Heart left ventricle (tissue), 16 donors: ENCODE measurements at regions not wholly inside any gene's neighbourhood (a gene's known extent, or its start where the extent isn't known, plus 50 kb on each side); places are given as distances from the start of the nearest gene placed in this dataset.

Experiments used
- ATAC-seq, 4 donors: fragments of 200-7000 bp; cut with Tn5 transposase; one replicate each; pipeline ENCODE4 v1.9.1; 2020 to 2022; ENCODE audit warnings: moderate library complexity in 4 of 4, mild to moderate bottlenecking in 3 of 4, moderate number of reproducible peaks in 1 of 4
- DNase-seq, 5 donors: peaks; one replicate each; pipeline ENCODE4 v3.0.0-alpha.2; 2020
- H3K27ac ChIP-seq, 12 donors: fragments of 200-600 bp; sonication (generic) in 4 of 12; one replicate each; pipeline versions ENCODE4 v1.5.0 to v1.8.0; 2016 to 2022; ENCODE audit warnings: mild to moderate bottlenecking in 2 of 12
- H3K27me3 ChIP-seq, 9 donors: fragments of 200-600 bp; sonication (generic) in 2 of 9; one replicate each; pipeline versions ENCODE4 v1.5.1 to v1.8.0; 2016 to 2022; ENCODE audit warnings: mild to moderate bottlenecking in 3 of 9
- H3K36me3 ChIP-seq, 9 donors: fragments of 200-600 bp; sonication (generic) in 2 of 9; one replicate each; pipeline versions ENCODE4 v1.5.0 to v1.8.0; 2018 to 2022; ENCODE audit warnings: mild to moderate bottlenecking in 2 of 9
- H3K4me1 ChIP-seq, 12 donors: fragments of 200-600 bp; sonication (generic) in 4 of 12; one replicate each; pipeline versions ENCODE4 v1.5.0 to v1.8.0; 2016 to 2022; ENCODE audit warnings: mild to moderate bottlenecking in 3 of 12
- H3K4me3 ChIP-seq, 12 donors: fragments of 200-600 bp; sonication (generic) in 4 of 12; one replicate each; pipeline versions ENCODE4 v1.5.0 to v1.8.0; 2017 to 2022; ENCODE audit warnings: mild to moderate bottlenecking in 9 of 12, moderate library complexity in 4 of 12
- H3K9me3 ChIP-seq, 12 donors: fragments of 200-600 bp; sonication (generic) in 4 of 12; one replicate each; pipeline versions ENCODE4 v1.5.0 to v1.8.0; 2016 to 2022; ENCODE audit warnings: mild to moderate bottlenecking in 1 of 12
- POLR2A ChIP-seq, 2 donors: fragments of 450-650 bp; IDR thresholded peaks; one replicate each; pipeline ENCODE4 v1.6.1; 2017; ENCODE audit warnings: antibody characterized with exemption in 2 of 2, mild to moderate bottlenecking in 2 of 2, moderate library complexity in 2 of 2
- WGBS, 4 donors: extraction: QIAGEN DNeasy Blood & Tissue Kit in 2 of 4; methylation state at CpG; one replicate each; pipeline versions ENCODE4 v1.1.5 to v1.1.7; 2013 to 2018; 5-methylcytosine and 5-hydroxymethylcytosine counted together
- intact Hi-C, 10 donors: fragments of 100-400 bp; cut with DNase I; formaldehyde crosslinking; loops; one replicate each; pipeline versions ENCODE4 v1.11.1 to v1.14.2; 2022
- TF ChIP-seq, protein P1 (sequence below), 12 donors: fragments of 200-600 bp; sonication (generic) in 4 of 12; IDR thresholded peaks; one replicate each; pipeline versions ENCODE4 v1.5.0 to v1.8.0; 2018 to 2022; ENCODE audit warnings: antibody characterized with exemption in 12 of 12, mild to moderate bottlenecking in 5 of 12
- donor health status: ischemic (EF 13 %, LVEDD 7.1; RV severe dilation, severe dysfunction).
- donor health status: healthy with polysubstance abuse.
- donor health status: DM: no; HTN: yes; CAD: no.
- donor health status: DM: no; HTN: no; CAD: no.
- donor health status: ischemic (EF 25% LVEDD 6.9; RV normal size, moderate dysfunction).
- donor health status: ischemic (EF 25% LVEDD 5.7; RV mildly dilated, moderate dysfunction).
- donor health status: healthy.
- donor health status: DM: yes; HTN: yes; CAD: no.
- donor health status: ischemic (EF 35%, LVEDD 5.7; RV mildly dilated, moderate dysfunction).
- donor health status: nonischemic (EF 11% LVEDD 7.7; RV severe dilation, severe dysfunction).
- donor health status: DM: yes; HTN: yes; CAD: no.
- donor health status: PGD.
- donor health status: ischemic (EF 29% LVEDD 5.4; RV normal size, mild dysfunction).
- donor health status: nonischemic (EF 23%, LVEDD 6.1; RV moderate dilation, normal function).

DNA sequence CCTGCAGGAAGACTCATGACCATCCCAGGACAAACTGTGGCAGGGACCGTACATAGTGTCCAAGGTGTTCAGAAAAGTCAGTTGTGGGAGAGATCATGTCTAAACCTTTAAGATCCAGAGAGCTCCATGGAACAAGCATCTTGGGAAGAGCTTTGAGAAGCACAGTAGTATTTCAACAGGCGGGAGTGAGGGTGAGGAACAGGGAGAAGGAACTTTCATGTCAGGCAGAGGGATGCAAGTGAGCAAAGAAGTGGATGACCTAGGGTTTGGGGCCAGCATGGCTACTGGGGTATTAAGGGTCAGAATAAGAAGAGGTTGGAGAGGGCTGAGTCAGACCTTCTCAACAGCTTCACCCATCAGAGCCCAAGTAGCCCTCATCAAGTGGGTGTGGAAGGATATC, 147.9 kb upstream of the ETV3 start:
- Histone ChIP-seq H3K4me1 (no peaks in the 10 kb centered on the region), H3K4me3 (no peak overlapping the region), H3K36me3 (no peaks in the 10 kb centered on the region), H3K9me3 (no peaks in the 10 kb centered on the region), H3K27ac (no peak overlapping the region), H3K27me3 (peaks cover 0 to 21% (median 0%) of the 10 kb centered on the region in 9 donors)
- TF ChIP-seq, protein P1, sequence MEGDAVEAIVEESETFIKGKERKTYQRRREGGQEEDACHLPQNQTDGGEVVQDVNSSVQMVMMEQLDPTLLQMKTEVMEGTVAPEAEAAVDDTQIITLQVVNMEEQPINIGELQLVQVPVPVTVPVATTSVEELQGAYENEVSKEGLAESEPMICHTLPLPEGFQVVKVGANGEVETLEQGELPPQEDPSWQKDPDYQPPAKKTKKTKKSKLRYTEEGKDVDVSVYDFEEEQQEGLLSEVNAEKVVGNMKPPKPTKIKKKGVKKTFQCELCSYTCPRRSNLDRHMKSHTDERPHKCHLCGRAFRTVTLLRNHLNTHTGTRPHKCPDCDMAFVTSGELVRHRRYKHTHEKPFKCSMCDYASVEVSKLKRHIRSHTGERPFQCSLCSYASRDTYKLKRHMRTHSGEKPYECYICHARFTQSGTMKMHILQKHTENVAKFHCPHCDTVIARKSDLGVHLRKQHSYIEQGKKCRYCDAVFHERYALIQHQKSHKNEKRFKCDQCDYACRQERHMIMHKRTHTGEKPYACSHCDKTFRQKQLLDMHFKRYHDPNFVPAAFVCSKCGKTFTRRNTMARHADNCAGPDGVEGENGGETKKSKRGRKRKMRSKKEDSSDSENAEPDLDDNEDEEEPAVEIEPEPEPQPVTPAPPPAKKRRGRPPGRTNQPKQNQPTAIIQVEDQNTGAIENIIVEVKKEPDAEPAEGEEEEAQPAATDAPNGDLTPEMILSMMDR (IDR thresholded peaks at IDR 0.05), result no peak
- no peak for TF ChIP-seq POLR2A (IDR thresholded peaks at IDR 0.05)
- intact Hi-C loops, result no loop called here
- no peak for DNase-seq
- WGBS, 4 donors, result 84 to 88% (median 87%) methylated on average over 2 of the region's 2 CpGs
- no peak for ATAC-seq

DNA sequence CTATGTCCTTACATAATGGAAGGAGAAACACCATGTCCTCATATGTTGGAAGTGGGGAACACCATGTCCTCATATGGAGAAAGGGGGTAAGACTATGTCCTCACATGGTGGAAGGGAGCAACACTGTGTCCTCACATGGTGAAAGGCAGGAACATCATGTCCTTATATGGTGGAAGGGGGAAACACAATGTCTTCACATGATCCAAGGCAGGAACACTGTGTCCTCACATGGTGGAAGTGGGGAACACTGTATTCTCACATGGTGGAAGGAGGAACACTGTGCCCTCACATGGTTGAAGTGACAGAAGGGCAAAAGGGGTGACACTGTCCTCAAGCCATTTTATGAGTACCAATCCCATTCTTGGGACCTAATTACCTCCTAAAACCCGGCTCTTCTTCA, 146.3 kb upstream of the ETV3 start:
- H3K36me3 ChIP-seq, result no peaks in the 10 kb centered on the region
- ATAC-seq (no peak), DNase-seq (no peak)
- peaks cover 0 to 37% (median 10%) of the 10 kb centered on the region in 9 donors for H3K27me3 ChIP-seq
- intact Hi-C loops, result no loop called here
- 58 to 76% (median 72%) methylated on average over 1 of the region's 1 CpG for WGBS, 4 donors
- H3K27ac ChIP-seq, result no peak overlapping the region
- no peaks in the 10 kb centered on the region for H3K4me1 ChIP-seq
- no peak for TF ChIP-seq POLR2A (IDR thresholded peaks at IDR 0.05)
- TF ChIP-seq, protein P1 (IDR thresholded peaks at IDR 0.05), result no peak
- H3K9me3 ChIP-seq, result no peaks in the 10 kb centered on the region
- H3K4me3 ChIP-seq, result no peak overlapping the region

DNA sequence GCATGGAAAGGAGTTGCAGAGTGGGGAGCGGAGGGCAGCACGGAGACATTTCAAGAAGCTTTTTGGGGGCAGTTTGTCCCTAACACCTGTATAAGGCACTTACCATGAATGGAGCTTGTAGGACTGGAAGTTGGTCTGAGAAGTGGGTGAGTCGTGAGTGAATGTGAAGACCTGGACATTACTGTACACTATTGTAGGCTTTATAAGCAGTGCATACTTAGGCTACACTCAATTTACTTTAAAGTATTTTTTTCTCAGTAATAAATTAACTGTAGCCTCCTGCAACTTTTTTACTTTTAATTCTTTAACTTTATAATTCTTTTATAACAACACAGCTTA, 141.6 kb upstream of the ETV3 start:
- Histone ChIP-seq H3K9me3 (no peaks in the 10 kb centered on the region), H3K4me1 (no peaks in the 10 kb centered on the region), H3K27ac (no peak overlapping the region), H3K36me3 (no peaks in the 10 kb centered on the region), H3K27me3 (peaks cover 0 to 77% (median 18%) of the 10 kb centered on the region in 9 donors), H3K4me3 (no peak overlapping the region)
- WGBS, 4 donors, result 18 to 45% (median 33%) methylated on average over 3 of the region's 3 CpGs
- intact Hi-C loops, result no loop called here
- TF ChIP-seq, protein P1 (IDR thresholded peaks at IDR 0.05), result no peak
- TF ChIP-seq POLR2A (IDR thresholded peaks at IDR 0.05), result no peak
- DNase-seq (no peak), ATAC-seq (no peak)

DNA sequence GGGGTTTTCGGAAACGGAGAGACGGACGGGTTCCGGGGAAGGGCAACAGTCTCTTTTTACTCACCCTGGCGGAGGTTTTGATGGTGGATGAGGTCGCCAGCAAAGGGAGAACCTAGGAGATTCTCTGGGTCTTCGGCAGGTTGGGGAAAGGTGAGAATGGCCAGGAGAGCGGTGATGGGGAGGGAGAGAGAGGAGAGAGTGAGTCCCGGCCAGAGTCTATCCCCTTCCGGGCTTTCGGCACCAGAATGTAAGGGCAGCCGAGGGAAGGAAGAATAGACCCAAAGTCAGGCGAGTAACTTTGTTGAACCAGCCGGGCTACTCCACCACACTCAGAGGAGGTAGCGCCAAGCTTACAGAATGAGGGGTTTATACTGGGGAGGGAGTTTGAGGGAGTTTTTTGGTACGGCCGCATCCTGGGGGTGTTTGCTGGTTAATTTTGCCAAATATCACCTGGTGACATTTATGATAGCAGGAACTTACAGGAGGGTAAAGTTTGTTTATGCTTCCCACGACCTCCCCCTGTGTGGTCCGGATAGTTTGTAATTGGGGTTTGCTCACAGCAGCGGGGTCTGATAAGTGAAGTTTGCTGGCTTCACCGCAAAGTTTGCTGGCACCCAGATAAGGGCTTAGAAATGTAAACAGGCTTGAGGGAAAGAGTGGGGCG, 141.1 kb upstream of the ETV3 start:
- Histone ChIP-seq H3K36me3 (no peaks in the 10 kb centered on the region), H3K9me3 (no peaks in the 10 kb centered on the region), H3K4me3 (no peak overlapping the region), H3K27ac (no peak overlapping the region), H3K4me1 (no peaks in the 10 kb centered on the region), H3K27me3 (peaks cover 0 to 80% (median 18%) of the 10 kb centered on the region in 9 donors)
- TF ChIP-seq POLR2A (IDR thresholded peaks at IDR 0.05), result no peak
- TF ChIP-seq, protein P1 (IDR thresholded peaks at IDR 0.05), result no peak
- WGBS, 4 donors, result 10 to 55% (median 39%) methylated on average over 23 of the region's 23 CpGs
- no peak for ATAC-seq
- intact Hi-C loops, result no loop called here
- DNase-seq, result no peak
